ENCODE measurements at regions not wholly inside any gene's neighbourhood (a gene's known extent, or its start where the extent isn't known, plus 50 kb on each side); places are given as distances from the start of the nearest gene placed in this dataset.
A peak's percentile ranks its signal among the peaks of the same experiment; 100 is the strongest.

DNA sequence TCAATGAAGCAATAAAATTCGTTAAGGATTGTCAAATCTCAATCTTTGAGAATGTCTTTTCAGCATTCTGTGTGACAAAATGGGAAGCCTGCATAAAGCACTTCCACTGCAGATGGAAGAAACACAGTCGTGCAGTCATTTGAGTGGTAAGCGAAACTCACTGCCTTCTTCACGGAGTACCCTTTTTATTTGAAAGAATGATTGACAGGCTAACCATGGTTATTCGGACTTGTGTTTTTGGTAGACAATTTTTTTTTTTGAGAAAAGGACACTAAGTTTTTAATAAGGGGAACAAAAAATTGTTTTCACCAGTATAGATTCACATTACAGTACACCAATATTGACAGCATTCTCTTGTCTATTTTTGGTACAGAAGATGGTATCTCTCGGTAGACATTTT, 86.9 kb upstream of the MSX1 start:
- DNase-seq (ENCODE audit: low spot score): no peak

DNA sequence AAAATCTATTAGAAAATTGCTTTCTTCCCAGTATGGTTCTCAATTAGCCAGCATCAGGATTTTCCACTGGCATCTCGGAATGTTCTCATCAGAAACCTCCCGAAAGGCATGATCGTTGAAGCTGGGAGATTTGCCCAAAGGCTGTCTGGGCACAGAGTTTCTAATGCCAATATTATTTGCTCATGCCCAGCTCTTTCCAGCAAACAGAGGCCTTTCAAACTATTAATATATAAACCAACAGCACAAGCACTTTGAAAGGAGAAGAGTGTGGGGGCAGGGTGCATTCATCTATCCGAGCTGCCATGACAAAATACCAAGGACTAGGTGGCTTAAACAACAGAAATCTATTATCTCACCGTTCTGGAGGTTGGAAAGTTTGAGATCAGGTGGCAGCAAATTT, 88.3 kb upstream of the MSX1 start:
- DNase-seq (ENCODE audit: low spot score): no peak

DNA sequence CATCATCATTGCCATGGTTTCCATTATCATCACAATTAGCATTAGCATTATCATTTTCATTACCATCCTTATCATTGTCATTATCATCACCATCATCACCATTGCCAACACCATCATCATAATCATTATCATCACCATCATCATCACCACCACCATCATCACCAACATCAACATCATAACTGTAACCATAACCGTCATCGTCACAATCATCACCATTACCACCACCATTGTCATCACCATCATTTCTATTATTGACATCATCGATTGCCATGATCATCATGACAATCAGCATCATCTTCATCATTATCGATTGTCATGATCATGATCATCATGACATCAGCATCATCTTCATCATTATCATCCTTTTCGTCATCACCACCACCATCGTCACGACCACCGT, 88.9 kb upstream of the MSX1 start:
- DNase-seq (ENCODE audit: low spot score): no peak

DNA sequence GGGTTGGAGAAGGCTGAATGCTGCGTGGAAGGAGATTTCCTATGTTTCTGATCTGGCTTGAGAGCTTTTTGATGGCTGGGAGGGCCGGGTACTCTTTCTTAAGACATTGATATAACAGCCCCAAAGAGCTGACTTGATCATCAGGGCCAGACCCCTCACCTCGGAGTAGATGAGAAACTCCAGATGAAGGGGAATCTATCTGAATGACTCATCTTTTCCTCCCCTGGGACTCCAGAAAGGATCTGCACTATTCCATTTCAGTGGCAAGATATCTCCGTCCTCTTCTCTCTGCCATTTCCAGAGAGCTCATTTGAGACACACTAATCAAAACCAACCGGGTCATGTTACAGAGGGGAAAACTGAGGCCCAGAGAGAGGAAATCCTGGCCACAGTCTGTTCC, 92.9 kb upstream of the MSX1 start:
- no peak for DNase-seq (ENCODE audit: low spot score)

DNA sequence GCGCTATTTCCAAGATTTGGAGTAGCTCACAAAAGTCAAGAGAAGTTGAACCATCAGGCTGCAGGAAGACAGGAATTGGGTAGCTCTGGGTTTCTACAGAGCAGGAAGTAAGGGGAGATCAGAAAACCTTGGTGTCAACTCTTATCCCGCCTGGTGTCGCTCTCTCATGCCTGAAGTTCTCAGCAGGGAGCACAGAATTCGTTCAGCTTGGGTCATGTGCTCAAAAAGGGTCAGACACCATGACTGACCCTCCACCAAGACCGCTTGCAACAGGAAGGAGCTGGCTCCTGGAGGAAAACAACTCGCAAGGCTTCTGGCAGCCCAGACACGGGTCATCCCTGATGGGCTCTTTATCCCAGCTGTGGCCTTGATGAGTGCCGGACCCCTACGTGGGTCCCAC, 93.7 kb upstream of the MSX1 start:
- DNase-seq (ENCODE audit: low spot score): no peak

DNA sequence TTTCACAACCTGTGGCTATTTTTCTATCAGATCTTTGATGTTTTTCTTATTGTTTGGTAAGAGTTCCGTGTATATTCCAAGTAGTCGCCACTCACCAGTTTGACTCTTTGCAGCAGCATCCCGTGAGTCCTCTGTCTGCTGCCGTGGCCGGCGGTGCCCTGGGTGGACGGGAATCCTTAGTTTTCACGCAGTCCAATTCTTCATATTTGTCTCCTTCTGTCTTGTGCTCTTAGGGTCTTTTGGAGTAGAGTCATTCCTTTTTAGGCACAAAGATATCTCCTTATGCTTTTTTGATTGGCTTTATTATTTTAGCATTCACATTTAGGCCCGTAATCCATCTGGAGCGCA, 94.9 kb upstream of the MSX1 start:
- no peak for DNase-seq (ENCODE audit: low spot score)

DNA sequence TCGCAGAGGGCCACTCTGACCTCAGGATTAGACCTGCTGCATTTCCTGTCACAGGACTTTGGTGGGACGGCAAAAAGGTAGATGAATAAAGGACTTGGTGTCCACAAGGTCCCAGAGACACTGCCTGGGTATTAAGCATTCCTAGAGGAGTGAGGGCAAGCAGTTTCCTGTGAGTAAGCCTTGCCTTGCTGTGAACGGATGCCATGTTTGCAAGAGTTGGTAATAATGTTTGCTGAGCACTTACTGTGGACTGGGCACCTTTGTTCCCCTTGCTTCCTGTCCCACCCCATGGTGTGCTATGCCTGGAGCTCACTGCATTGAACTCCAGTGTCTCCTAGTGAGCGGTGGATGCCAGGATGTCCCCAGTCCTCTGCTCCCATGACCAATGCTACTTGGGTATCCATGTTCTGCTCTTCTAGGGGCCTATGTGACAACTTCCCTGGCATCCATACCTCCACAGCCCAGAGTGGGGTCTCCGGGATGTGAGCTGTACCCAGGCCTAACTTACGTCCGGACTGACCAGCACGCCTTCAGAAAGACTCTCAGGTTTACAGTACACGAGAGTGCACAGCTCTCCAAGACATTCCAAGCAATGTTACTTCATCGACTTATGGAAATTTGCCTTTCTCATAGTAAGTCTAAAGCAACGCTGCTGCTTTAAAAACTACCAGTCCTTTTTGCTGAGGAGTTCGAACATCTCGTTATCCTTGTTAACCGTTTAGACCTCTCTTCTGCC, 95.5 kb upstream of the MSX1 start:
- no peak for DNase-seq (ENCODE audit: low spot score)

DNA sequence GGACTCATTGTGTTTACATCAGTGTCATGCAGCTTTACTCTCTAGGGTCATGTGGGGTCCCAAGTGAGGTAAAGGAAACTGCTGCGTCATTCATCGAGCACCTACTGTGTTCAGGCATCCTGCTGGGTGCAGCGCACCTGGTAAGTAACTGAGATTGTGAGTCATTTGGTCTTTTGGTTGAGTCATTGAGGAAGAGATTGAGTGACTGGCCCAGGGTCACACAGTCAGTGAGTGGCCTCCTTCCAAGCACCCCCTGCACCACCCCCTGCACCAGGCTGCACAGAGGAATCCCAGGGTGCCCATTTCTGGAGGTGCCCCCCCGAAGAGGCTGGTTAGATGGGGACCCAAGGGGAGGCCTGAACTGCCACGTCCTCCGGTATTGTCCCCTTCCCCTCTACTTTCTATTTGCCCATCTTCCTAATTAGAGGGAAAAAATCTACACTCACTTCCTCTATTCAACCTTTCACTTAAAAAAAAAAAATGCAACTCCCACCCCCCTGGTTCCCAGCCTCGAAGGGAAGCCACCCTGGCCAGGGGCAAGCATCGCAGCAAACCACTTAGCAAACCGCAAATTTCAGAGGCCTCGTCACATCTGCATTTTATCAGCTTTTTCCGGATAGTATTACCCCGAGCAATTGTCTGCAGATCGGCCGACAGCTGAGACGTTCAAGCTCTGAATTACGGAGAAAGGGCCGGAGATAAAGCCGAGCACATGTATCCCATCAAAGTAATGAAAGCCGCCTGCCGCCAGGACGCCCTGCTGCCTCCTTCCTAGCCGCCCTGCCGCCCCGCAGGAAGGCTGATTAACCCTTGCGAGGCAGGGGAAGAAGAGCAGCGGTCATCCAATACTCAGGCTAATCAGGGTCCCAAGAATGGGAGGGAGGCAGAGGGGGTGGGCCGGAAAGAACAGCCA, 96.3 kb upstream of the MSX1 start:
- DNase-seq (ENCODE audit: low spot score): no peak

DNA sequence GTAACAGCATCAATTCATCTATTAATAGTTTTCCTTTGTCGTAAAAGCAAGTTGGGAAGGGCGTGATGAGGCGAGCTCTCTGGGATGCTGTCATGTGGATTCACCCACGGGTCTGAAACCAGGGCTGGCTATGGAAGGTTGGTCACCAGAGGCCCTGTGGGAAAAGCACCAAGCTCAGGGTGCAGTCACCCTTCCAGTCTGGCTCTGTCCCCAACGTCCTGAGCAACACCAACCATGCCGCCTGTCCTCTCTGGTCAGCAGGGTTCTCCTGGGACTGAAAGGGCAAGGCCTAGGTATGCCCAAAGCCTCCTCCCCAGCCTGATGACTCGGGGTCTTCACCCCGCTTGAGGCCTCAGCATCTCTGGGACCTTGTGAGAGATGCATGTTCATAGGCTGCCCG, 97.2 kb upstream of the MSX1 start:
- no peak for DNase-seq (ENCODE audit: low spot score)

DNA sequence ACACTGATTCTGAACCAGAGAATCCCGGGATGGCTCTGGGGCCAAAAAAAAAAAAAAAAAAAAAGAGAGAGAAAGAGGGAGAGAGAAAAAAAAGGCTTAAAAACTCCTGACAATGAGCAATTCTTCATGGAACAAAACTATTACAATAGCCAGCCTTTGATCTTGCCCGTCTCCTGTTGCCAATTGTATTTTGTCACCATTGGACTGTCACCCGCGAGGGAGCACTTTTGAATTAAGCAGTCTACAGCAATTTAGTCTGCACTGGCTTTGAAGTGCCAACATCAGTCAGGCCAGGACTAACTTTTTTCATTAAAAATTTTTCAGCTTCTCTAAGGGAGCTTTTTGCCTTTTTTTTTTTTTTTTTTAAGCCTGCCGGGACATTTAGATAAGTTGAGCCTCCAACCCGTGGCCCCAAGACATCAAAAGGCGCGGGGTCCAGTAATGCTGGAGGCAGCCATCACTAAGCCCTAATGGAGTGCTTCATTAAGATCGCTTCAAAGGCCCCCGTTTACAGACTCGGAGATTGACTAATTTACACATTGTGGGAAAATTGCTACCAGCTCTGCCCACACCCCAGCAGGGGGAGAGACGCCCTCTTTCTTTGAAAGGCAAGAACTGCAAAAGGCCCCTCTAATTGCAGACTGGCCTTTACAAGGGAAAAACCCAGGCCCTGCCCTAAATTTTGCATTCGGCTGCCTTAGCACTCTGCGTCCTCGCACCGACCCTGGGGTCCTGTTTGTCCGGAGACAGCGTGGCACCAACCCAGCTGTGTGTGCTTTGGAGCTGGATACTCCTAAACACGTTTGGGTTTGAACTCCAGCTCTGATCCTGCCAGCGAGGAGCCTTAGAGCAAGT, 98.1 kb upstream of the MSX1 start:
- peak; percentile 85 for DNase-seq (ENCODE audit: low spot score)

DNA sequence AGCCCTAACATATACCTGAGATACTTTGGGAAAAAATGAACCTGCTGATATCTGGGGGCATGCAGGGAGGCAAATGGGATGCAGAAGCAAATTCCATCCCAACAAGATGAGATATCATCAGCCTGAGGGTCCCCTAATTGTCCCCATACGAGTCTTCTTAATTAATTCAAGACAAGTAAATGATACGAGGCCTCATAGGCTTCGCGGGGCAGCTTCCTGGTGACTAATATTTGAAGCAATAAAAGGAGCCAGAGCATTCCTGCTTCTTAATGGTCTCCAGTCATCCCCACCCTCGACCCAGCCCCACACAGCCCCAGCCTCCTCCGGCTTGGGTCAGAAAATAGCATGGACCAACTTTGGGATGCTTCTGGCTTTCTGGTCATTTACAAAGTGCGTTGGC, 99.6 kb upstream of the MSX1 start:
- DNase-seq (ENCODE audit: low spot score): no peak

DNA sequence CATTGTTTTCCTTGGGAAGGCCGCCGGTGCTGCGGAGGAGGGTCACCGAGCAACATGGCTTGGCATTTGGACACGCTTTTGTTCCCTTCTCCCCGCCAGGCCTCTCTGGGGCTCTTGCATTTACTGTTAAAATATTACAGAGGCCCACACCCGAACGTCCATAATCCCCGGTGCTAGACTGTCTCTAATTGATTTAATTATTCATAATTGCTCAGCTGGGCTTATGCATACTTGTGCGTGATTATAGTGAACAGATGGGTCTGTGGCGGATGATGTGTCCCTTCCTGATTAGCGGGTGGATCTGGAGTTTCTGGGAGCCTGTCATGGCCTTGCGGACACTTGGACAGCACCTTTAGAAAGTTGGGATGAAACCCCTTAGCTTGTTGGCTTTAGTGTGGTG, 100.2 kb upstream of the MSX1 start:
- DNase-seq (ENCODE audit: low spot score): no peak

DNA sequence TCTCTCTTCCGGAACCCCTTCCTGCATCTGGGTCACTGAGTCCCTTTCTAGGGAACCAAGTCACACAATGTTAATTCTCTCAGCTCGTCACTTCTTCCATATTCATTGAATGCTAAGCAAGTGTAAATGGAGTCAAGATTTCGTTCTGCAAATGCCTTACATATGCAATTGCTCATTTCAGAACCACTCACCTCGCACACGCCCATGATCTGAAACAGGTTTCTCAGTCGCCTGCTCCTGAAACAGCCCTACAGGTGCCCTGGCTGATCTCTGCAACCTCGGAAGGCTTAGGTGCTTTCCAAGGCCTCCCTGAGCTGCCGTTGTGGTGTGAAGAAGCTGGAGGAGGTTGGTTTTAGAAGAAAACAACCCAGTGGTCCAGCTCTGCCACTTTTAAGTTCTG, 100.8 kb upstream of the MSX1 start:
- no peak for DNase-seq (ENCODE audit: low spot score)

DNA sequence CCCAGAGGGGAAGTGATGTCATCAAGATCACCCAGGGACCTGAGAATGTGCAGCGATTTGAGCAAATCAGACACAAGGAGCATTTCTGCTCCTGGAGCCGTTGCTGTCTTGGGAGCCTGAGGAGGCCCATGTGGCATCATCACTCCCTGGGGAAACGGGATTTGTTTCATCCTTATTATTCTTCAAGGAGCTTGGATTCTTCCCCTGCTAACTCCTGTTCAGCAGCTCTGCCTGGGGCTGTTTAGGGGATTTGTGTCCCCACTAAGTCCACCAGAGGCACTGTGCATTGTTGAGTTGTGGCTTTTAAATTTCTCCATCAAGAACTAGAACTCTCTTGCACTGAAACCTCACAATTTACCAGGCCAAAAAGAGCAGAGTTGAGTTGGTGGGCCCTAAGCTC, 104.2 kb upstream of the MSX1 start:
- no peak for DNase-seq (ENCODE audit: low spot score)

DNA sequence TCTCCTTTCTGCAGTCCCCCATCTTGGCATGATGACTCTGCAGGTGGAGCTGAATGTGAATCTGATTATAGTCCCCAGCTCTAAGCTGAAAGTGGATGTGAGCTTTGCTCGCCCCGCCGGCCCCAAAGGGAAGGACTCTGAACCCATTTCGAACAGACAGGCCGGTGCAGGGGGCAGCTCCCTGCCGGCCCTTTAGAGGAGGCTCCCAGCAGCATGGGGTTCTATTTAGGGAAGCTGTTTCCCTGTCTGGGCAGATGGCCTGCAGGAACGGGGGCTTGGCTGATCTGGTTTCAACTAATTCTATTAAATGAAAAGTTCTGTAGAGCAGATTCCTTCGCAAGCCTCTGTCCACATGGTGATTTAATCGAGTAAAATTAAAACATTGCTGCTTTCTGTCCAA, 104.8 kb upstream of the MSX1 start:
- DNase-seq (ENCODE audit: low spot score): no peak

DNA sequence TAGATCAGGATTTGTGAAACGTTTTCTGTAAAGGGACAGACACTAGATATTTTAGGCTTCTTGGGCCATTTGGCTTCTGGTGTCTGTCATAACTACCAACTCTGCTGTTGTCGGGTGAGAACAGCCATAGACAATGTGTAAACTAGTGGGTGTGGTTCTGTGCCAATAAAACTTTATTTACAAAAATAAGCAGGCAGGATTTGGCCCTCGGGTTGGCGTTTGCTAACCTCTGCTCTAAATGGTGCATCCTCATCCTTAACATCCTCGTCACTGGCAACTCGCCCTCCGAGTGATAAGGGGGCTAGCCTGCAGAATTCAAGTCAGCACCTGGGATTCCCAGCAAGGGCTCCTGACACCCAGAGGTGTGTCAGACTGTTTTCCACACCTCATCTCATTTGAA, 105.8 kb upstream of the MSX1 start:
- no peak for DNase-seq (ENCODE audit: low spot score)

DNA sequence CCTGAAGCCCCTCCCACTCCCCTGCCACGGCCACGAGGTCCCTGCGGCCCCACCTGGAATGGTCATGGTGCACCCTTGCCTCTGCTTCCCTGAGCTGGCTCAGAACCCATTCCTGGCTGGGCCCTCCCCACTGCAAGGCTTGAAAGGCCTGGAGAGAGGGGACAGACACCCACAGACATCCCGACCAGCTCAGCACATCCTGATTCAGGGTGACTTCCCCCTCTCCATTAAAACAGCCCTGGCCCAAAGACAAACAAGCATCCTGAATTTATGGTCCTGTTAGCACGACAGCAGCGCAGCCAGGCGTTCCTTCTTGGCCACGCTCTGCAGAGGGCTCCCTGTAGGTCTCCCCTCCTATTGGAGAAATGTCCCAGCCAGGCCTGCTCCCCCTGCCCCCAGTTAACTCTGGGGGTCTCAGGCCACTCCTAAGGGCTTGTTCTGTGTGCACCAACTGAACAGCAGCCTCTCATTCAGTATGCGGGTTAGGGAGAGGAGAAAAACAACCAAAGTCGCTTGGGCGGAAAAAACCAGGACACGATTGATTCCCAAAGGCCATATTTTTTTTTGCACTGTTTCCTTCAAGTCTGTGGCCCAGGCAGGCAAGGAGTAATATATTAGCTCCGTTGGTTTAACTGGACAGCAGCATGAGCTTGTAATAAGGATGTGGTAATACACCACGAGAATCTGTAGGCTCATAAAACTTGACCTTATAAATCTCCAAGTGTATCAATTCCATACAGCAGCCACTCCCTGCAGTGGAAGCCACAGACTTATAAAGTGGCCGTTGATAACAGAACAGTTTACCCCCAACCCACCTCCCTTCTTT, 106.7 kb upstream of the MSX1 start:
- no peak for DNase-seq (ENCODE audit: low spot score)

DNA sequence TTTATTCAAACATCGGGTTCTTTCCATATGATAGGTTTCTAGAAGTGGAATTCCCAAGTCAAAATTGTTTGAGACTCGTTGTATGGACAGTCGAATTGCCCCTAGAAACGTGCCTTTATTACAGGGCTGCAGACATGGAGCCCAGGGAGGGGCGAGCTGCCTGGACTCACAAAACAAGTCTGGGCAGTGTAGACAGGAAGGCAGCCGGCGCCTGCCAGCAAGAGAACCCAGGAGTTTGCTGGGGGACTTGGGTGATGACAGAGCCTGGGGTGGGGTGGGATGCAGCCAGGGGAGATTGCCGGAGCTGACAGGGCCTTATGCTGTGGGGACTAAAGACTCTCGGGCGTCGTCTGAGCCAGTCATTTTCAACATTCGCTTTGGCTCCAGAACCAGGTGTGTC, 107.4 kb upstream of the MSX1 start:
- no peak for DNase-seq (ENCODE audit: low spot score)

DNA sequence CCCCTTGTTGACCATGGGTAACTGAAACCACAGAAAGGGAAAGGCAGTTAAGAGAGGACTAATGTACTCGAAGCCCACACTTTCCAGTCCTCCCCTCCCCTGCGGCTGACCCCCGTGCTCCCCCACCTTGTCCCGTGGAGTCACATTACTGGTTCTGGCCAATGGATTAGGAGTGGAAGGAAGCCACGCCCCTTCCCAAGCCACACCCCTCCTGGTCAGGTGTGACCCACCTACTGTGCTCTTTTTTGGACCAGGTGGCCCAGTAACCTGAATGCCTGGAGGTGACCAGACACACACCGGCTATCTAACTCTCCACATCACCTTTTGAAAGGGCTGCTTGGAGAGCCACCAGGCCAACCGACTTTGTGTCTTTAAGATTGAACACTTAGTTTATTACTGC, 109.3 kb upstream of the MSX1 start:
- DNase-seq (ENCODE audit: low spot score): no peak

DNA sequence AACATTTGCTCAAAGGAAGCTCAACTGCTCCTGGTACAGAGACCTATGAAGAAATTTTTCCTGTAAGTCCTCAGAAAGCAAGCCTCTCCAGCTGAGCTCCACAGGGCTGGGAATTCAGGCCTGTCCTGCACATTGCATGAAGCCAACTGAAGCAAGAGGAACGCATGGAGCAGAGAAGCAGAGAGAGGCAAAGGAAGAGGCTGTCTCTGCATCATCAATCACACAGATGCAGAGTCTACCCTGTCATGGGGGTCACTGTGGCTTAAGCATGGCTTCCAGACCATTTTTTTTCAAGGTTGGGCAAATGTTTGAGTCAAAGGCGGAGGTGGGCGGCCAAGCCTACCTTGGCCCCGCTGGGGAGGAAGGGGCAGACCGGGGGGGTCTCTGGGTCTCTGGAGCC, 110.3 kb upstream of the MSX1 start:
- no peak for DNase-seq (ENCODE audit: low spot score)

DNA sequence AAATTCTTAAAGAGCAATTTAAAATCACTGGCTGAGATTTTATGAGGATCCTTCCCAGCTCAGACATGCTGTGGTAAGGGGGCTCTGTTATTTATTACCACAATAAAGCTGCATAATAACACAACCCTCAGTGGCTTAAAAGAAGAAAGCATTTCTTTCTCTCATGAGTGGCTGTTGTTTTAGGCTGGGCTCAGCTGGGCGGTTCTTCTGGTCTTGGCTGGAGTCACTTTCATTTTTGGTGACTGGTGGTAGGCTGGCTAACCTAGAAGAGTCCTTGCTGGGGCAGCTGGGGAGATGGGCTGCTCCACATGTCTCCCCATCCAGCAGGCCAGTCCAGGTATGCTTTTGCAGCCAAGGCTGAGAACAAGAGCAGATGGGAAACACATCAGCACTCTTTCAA, 113.0 kb upstream of the MSX1 start:
- DNase-seq (ENCODE audit: low spot score): no peak

DNA sequence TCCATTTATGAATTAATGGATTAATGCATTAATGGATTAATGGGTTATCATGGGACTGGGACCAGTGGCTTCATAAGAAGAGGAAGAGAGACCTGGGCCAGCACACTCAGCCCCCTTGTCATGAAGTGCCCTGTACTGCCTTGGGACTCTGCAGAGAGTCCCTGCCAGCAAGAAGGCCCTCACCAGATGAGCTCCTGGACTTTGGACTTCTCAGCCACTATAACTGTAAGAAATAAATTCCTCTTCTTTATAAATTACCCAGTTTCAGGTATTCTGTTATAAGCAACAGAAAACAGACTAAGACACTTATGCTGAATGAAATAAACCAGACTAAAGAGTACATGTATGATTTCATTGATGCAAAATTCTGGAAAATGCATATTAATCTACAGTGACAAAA, 119.4 kb upstream of the MSX1 start:
- no peak for DNase-seq (ENCODE audit: low spot score)
